K562 (cell line): ENCODE measurements at regions not wholly inside any gene's neighbourhood (a gene's known extent, or its start where the extent isn't known, plus 50 kb on each side); places are given as distances from the start of the nearest gene placed in this dataset.
"Not testable (repeated sequence)": the region's sequence is repeated elsewhere in the genome, so short reads cannot be mapped to it uniquely, and the experiment has no call there.

Source experiments
- ATAC-seq: fragments of 200-7000 bp; cut with Tn5 transposase; 3 replicates; pipeline ENCODE4 v1.9.1; 2020; ENCODE audit warnings: moderate library complexity
- BruUV-seq: library from RNA; stranded (reverse); fragments of 400-500 nt; replicated peaks from 2 replicates; lab custom pipeline; 2021; lab: Mats Ljungman, UMichigan
- CTCF ChIA-PET: fragments of 300-600 bp; formaldehyde crosslinking; extraction: SDS; loops from one replicate; lab custom pipeline; 2021; ENCODE audit warnings: low intra/inter-chr PET ratio; lab: Yijun Ruan, JAX
- POLR2A ChIA-PET: fragments of 300-600, 350-650 bp; sonication (Branson Sonifier 250); formaldehyde crosslinking; extraction: SDS; loops from one replicate; lab custom pipeline; 2021; ENCODE audit warnings: antibody characterized with exemption, inconsistent platforms; lab: Yijun Ruan, JAX
- DNase-seq, 4 experiments: peaks; one replicate each; pipeline versions ENCODE4 v3.0.0 to v3.0.0-alpha.2; 2011 to 2018; ENCODE audit warnings: low spot score in 3 of 4, mixed read lengths in 3 of 4; ENCODE audit errors: extremely low read depth in 1 of 4
- FAIRE-seq: peaks from 2 replicates; lab custom pipeline; 2011; peaks lifted over from hg19 to GRCh38; lab: Jason Lieb, UNC
- H2AFZ ChIP-seq: 2 replicates; pipeline ENCODE4 v1.6.0; 2011; ENCODE audit warnings: low read depth, low read length, control low read depth, inconsistent platforms
- H3K27ac ChIP-seq: fragments of 200-600 bp; 3 replicates; pipeline ENCODE4 v1.8.0; 2011; ENCODE audit warnings: low read depth, mild to moderate bottlenecking, control low read depth, inconsistent platforms, low read length, moderate library complexity, mixed read lengths; ENCODE audit errors: extremely low read depth
- H3K27me3 ChIP-seq, 2 experiments: fragments of 300-600 bp in 1 of 2; 2 replicates in 1 of 2; 3 replicates in 1 of 2; pipeline versions ENCODE4 v1.6.0 to v1.8.0; 2011; ENCODE audit warnings: inconsistent platforms in 2 of 2, low read length in 2 of 2, mild to moderate bottlenecking in 1 of 2, mixed read lengths in 1 of 2, moderate library complexity in 1 of 2; ENCODE audit not compliant: control insufficient read depth in 2 of 2, insufficient read depth in 2 of 2
- H3K36me3 ChIP-seq: fragments of 300-600 bp; 3 replicates; pipeline ENCODE4 v1.8.0; 2011; ENCODE audit warnings: mild to moderate bottlenecking, low read length, inconsistent platforms; ENCODE audit not compliant: control insufficient read depth, insufficient read depth
- H3K4me1 ChIP-seq, 2 experiments: fragments of 200-600 bp in 1 of 2; replicated peaks in 1 of 2; 2 replicates in 1 of 2; 3 replicates in 1 of 2; pipeline versions ENCODE4 v1.5.1 to v1.8.0; 2011; ENCODE audit warnings: inconsistent platforms in 2 of 2, low read length in 2 of 2, mild to moderate bottlenecking in 1 of 2, mixed read lengths in 1 of 2, moderate library complexity in 1 of 2; ENCODE audit not compliant: control insufficient read depth in 2 of 2, insufficient read depth in 2 of 2
- H3K4me2 ChIP-seq: 2 replicates; pipeline ENCODE4 v1.6.1; 2011; ENCODE audit warnings: low read length, control low read depth, inconsistent platforms, mixed read lengths; ENCODE audit not compliant: insufficient read depth
- H3K4me3 ChIP-seq: fragments of 200-600 bp; sonication (generic), shearing (Covaris generic); 2 replicates; pipeline ENCODE4 v1.5.1; 2016; ENCODE audit warnings: control low read depth, inconsistent platforms
- H3K79me2 ChIP-seq: fragments of 200-600 bp; 3 replicates; pipeline ENCODE4 v1.8.0; 2011; ENCODE audit warnings: low read length, inconsistent platforms; ENCODE audit not compliant: control insufficient read depth, insufficient read depth
- H3K9ac ChIP-seq, 2 experiments: 2 replicates each; pipeline versions ENCODE4 v1.6.0 to v1.6.1; 2011; ENCODE audit warnings: low read depth in 2 of 2, low read length in 2 of 2, control low read depth in 1 of 2, inconsistent platforms in 1 of 2, mild to moderate bottlenecking in 1 of 2, mixed read lengths in 1 of 2; ENCODE audit not compliant: insufficient read depth in 1 of 2
- H3K9me1 ChIP-seq: one replicate; pipeline ENCODE4 v1.6.0; 2011; ENCODE audit warnings: inconsistent platforms, mild to moderate bottlenecking, low read length, moderate library complexity; ENCODE audit not compliant: control insufficient read depth, insufficient read depth
- H3K9me3 ChIP-seq: replicated peaks from 2 replicates; pipeline ENCODE4 v1.5.1; 2011; ENCODE audit warnings: low read depth, low read length, inconsistent platforms; ENCODE audit not compliant: control insufficient read depth, insufficient read depth
- H4K20me1 ChIP-seq: replicated peaks from 2 replicates; pipeline ENCODE4 v1.6.1; 2011; ENCODE audit warnings: low read length, inconsistent platforms, mixed read lengths; ENCODE audit not compliant: control insufficient read depth, insufficient read depth
- WGBS: fragments of 100-300 bp; shearing (Covaris generic); methylation state at CpG from one replicate; pipeline ENCODE4 v1.1.6; 2016; ENCODE audit warnings: low coverage, mixed read lengths; ENCODE audit not compliant: insufficient coverage; ENCODE audit errors: missing lambda C conversion rate; 5-methylcytosine and 5-hydroxymethylcytosine counted together
- in situ Hi-C: fragments of 300-500 bp; cut with MboI; formaldehyde crosslinking; loops from 4 replicates; pipeline ENCODE4 v1.15.0; 2018; ENCODE audit warnings: inconsistent platforms, mixed read lengths
- intact Hi-C: fragments of 100-400 bp; cut with micrococcal nuclease; formaldehyde crosslinking; loops from 2 replicates; pipeline ENCODE4 v1.14.2; 2022

DNA sequence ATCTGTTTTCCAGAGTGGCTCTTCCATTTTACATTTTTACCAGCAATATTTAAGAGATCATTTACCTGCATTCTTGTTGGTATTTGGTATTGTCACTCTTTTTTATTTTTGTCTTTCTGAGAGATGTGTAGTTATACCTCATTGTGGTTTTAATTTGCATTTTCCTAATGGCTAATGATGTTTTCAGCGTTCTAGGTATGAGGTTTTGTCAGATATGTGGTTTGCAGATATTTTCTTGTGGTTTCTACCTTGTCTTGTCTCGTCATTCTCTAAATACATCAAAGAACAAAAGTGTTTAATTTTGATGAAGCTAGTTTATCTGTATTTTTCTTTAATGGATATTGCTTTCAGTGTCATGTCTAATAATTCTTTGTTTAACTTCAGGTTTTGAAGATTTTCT lies 110.9 kb upstream of the PLGLB1 start:
- ATAC-seq, H3K4me2 ChIP-seq, POLR2A ChIA-PET, H2AFZ ChIP-seq, FAIRE-seq, BruUV-seq, H3K9ac ChIP-seq, H3K9me3 ChIP-seq, DNase-seq, H3K27me3 ChIP-seq, H3K36me3 ChIP-seq, H3K79me2 ChIP-seq, H3K27ac ChIP-seq, H4K20me1 ChIP-seq, H3K4me3 ChIP-seq, intact Hi-C loops, H3K9me1 ChIP-seq, CTCF ChIA-PET, H3K4me1 ChIP-seq: not testable (repeated sequence)
- WGBS = 0% methylated on average over 2 of the region's 2 CpGs
- in situ Hi-C loops = loop anchor here (5.0 kb wide), 1 partner anchor 575 kb away; no protein-coding TSS in a partner anchor

GRCh38 chr2:87151835-87152493 lies 130.3 kb upstream of the PLGLB1 start:
- H3K9ac ChIP-seq, CTCF ChIA-PET, in situ Hi-C loops, H3K27me3 ChIP-seq, POLR2A ChIA-PET, FAIRE-seq, H4K20me1 ChIP-seq, intact Hi-C loops, H3K4me3 ChIP-seq, BruUV-seq, H3K4me1 ChIP-seq, H3K36me3 ChIP-seq, H3K79me2 ChIP-seq, DNase-seq, H3K4me2 ChIP-seq, H2AFZ ChIP-seq, H3K27ac ChIP-seq, H3K9me1 ChIP-seq, H3K9me3 ChIP-seq: not testable (repeated sequence)
- WGBS = no CpG with 5 or more reads among the region's 7 CpGs
- ATAC-seq = peak; percentile 90

DNA sequence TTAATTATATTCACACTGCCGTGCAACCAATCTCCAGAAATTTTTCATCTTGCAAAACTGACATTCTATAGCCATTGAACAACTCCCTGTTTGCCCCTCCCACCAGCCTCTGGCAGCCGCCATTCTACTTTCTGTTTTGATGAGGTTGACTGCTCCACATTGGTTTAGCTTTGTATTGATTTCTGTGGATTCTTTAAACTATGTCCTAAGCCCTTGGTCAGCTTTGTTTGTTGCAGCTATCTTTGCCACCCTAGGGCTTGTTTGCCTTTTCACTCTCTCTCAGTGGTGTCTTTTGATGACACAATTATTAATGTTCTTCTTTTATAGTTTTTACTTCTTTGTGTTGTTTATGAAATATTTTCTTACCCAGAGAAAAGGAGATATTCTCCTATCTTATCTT lies 152.8 kb upstream of the PLGLB1 start:
- intact Hi-C loops, H3K36me3 ChIP-seq, FAIRE-seq, H4K20me1 ChIP-seq, H3K9me1 ChIP-seq, H3K79me2 ChIP-seq, BruUV-seq, DNase-seq, H2AFZ ChIP-seq, POLR2A ChIA-PET, ATAC-seq, H3K4me3 ChIP-seq, H3K27ac ChIP-seq, H3K9me3 ChIP-seq, H3K4me1 ChIP-seq, in situ Hi-C loops, H3K4me2 ChIP-seq, CTCF ChIA-PET, H3K27me3 ChIP-seq, H3K9ac ChIP-seq: not testable (repeated sequence)
- 4% methylated on average over 2 of the region's 2 CpGs for WGBS

DNA sequence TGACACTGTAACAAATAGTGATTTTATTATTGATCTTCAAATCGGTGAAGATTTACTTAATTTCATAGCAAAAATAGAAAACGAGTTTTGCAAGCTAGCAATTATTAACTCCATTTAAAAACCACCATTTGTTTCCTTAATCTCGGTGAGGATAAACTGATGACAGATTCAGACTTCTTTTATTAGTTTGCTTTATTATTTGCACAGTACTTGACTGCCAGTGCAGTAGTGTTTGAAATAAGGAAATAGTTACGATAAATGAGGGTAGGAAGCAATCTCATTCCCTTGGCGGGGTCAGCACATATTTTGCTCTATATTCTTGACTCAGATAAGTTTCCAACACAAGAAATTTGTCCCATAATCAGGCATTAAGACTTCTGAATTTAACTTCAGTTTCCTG lies 161.7 kb upstream of the PLGLB1 start:
- CTCF ChIA-PET, H3K9me1 ChIP-seq, H3K36me3 ChIP-seq, H3K9me3 ChIP-seq, H2AFZ ChIP-seq, BruUV-seq, H3K27me3 ChIP-seq, H3K4me2 ChIP-seq, ATAC-seq, H3K4me1 ChIP-seq, H4K20me1 ChIP-seq, H3K4me3 ChIP-seq, H3K79me2 ChIP-seq, in situ Hi-C loops, FAIRE-seq, intact Hi-C loops, POLR2A ChIA-PET, H3K27ac ChIP-seq, DNase-seq, H3K9ac ChIP-seq: not testable (repeated sequence)
- 3% methylated on average over 4 of the region's 5 CpGs for WGBS
